Bone marrow (tissue), 2 donors: ENCODE measurements at regions not wholly inside any gene's neighbourhood (a gene's known extent, or its start where the extent isn't known, plus 50 kb on each side); places are given as distances from the start of the nearest gene placed in this dataset.

Source experiments
- DNase-seq, 2 donors: peaks; one replicate each; lab custom pipeline; 2025; lab: John Stamatoyannopoulos, UW

GRCh38 chr6:134455319-134455718 is 137.4 kb upstream of the SGK1 start:
- DNase-seq = no peak

GRCh38 chr6:134454794-134455193 is 136.9 kb upstream of the SGK1 start:
- DNase-seq = no peak

GRCh38 chr6:134453792-134454510 is 136.0 kb upstream of the SGK1 start:
- no peak for DNase-seq

GRCh38 chr6:134452906-134453305 is 135.0 kb upstream of the SGK1 start:
- no peak for DNase-seq

GRCh38 chr6:134451529-134451928 is 133.6 kb upstream of the SGK1 start:
- no peak for DNase-seq

DNA sequence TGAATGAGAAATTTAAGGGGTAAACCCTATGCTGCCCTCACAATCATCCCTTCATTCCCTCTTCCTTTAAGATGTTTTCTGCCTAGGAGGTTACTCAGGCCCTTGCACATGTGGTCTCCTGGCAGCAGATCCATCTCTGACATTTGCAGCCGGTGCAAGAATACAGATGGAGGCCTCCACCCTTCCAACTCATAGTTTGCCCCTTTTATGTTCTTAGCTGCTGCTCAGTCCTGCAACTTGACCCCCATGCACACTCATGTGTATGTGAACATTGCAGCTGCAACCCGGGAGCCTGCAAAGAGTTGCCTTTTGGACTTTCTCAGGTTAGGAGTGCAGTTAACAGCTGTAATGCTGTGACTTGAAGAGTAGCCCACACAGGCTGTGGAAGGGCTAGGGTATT is 131.9 kb upstream of the SGK1 start:
- no peak for DNase-seq

DNA sequence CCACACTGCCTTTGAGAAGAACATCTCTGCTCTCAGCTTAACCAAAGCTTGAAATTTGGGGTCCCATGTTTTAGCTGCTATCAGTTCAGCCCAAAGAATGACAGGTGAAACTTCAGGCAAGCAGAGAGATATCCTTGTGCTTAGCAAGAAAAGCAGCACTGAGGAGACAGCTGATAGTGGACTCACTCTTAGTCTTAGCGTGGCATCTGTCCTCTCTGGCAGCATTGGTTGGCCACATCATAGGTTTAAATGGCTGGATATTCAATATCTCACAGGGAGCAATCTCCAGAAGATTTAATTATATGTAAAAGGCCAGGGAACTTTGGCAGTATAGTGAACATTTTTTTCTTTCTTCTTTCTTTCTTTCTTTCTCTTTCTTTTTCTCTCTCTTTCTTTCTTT is 131.1 kb upstream of the SGK1 start:
- no peak for DNase-seq

- DNase-seq = peak in 1 of 2 donors; percentile 22
Measured at GRCh38 chr6:134447883-134448387, 130.0 kb upstream of the SGK1 start.

- no peak for DNase-seq
Measured at GRCh38 chr6:134447423-134447822, 129.5 kb upstream of the SGK1 start.

GRCh38 chr6:134446896-134447295 is 129.0 kb upstream of the SGK1 start:
- no peak for DNase-seq

GRCh38 chr6:134446218-134446848 is 128.4 kb upstream of the SGK1 start:
- no peak for DNase-seq

DNA sequence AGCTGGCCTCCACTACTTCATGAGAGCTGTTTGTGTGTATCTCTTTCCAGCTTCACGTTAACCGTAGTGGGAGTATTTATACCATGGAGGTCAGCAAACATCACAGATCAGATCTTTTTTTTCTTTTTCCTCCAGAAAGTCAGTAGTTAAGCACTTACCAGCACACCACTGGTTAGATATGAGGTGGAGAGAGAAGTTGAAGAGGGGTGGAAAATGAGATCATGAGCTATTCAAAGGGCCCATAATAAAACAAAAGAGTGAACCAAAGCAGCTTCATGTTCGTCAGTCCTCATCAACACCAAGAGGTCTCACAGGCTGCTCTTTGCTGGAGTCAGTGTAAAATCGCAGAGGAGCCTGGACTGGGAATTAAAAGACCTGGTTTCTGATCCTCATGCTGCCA is 125.1 kb upstream of the SGK1 start:
- no peak for DNase-seq

GRCh38 chr6:134442073-134442472 is 124.2 kb upstream of the SGK1 start:
- no peak for DNase-seq

GRCh38 chr6:134438837-134439236 is 120.9 kb upstream of the SGK1 start:
- DNase-seq = no peak

- peak; percentile 17 to 73 for DNase-seq
Measured at GRCh38 chr6:134437376-134437775, 119.5 kb upstream of the SGK1 start.

DNA sequence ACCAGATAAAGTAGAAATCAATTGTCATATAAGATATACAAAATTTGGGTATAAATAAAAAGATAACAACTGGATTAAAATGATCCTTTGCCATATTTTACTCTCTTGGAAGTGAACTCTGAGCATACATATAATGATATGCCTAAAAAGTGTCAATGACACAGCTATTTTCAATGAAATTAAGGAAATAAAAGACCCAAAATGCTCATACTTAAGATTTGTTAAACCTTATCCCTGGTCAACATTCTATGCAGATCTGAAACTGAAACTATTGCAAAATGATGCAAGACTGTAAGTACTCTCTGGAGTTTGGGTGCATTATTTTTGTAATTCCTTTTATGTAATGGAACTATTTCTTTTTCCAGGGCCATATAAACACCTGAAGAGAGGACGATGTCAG is 119.0 kb upstream of the SGK1 start:
- peak in 1 of 2 donors; percentile 30 for DNase-seq

DNA sequence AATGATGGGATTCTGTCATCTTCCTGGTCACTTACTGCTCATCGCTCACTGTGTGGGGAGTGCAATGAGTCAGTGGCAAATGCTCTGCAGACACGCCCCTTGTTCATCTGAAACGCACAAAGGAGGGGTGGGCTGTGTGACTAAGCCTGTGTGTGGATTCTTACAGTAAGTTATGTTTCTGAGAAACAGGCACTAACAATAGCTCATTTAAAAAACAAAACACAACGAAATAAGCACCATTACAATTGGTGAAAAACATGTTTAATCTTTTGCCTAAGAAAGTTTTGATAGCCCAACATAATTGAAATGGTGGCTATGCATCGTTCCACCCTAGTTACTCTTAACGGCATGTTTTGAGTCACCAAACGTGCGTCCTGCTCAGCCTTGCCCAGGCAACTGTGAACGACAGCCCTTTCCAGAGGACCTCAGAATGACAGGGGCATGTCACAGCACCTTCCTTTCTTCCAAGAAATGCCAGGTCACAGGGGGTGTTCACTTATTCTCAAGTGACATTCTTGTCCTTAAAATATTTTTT is 118.4 kb upstream of the SGK1 start:
- peak in 1 of 2 donors; percentile 80 for DNase-seq

GRCh38 chr6:134435814-134436280 is 117.9 kb upstream of the SGK1 start:
- no peak for DNase-seq

DNA sequence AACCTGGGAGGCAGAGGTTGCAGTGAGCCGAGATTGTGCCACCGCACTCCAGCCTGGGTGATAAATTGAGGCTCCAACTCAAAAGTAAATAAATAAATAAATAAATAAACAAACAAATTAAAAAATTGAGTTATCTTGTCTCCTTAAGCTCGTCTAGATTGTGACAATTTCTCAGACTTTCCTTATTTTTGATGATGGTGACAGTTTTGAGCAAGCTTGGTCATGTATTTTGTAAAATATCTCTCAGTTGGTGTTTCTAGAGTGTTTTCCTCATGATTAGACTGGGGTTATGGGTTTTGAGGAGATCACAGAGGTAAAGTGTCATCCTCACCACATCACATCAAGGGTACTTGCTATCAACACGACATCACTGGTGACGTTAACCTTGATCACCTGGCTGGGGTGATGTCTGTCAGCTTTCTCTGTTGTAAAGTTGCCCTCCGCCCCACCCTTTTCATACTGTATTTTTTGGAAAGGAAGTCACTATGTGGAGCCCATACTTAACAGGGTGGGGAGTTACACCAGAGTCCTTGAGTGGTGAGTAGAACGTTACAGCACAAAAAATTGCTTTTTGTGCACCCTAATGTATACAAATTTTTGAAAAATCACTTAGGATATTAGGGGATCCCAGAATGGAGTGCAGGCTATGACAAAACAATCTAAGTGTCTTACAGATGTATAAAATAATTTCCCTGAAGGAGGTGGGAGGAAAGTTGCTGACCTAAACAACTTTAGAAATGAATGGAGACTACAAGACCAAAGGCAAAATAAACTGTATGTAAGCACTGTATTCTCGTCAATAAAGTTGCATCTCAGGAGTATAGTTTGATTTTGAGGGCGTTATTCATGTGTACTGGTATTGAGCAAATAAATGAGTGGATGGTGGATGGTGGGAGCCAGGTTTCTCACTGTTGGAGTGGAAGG is 116.4 kb upstream of the SGK1 start:
- no peak for DNase-seq

DNA sequence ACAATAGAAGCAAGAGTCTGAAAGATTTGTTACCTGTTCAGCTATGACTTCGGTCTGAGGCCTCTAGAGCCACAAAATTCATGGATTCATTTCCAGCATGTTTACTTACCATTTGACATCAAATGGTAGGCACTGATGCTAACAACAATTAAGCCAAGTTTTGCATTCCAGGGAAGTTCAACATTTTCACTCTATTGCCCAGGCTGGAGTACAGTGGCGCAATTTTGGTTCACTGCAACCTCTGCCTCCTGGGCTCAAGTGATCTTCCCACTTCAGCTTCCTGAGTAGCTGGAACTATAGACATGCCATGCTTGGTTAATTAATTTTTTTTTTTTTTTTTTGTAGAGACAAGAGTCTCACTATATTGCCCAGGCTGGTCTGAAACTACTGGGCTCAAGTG is 114.1 kb upstream of the SGK1 start:
- no peak for DNase-seq

DNA sequence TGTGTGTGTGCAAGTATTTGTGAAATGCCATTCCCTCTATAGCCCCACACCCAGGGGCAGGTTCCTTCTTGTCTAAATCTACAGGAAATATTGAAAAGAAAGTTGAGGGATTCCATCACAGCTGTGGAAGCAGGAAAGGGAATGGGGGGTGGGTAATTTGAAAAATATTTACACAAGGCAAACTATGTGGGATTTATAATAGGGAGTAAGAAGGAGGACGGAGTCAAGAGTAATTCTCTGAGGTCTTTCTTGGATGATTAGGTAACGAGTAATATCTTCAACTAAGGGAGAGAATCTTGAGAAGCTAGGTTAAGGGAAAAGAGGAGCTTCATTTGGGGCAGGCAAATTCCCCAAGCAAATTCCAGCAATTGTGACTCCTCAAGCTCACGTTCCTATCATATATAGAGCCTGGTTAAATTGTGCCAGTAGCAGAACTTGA is 113.5 kb upstream of the SGK1 start:
- no peak for DNase-seq

DNA sequence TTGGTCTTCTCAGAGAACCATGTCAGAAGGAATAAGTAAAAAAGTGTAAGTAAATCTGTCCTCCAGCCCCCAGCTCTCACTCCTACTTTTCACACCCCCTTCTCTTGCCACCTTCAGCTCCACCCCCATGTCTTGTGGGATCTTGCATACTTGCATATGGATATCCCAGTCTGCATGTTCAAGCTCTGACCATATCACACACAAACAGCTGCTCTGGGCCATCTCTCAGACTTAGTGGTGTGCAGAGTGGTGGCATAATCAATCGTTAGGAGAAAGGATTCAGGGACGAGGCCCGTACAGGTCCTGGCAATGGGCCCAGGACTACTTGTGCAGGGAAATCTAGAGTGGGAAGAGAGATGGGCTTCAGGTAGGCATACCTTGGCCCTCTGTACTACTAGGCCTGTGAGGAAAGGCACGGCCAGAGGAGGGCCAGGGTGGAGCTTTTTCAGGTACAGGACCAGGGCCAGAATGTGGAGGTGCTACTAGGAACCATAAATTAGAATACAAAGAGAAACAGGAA is 112.0 kb upstream of the SGK1 start:
- no peak for DNase-seq
